ENCODE measurements at regions not wholly inside any gene's neighbourhood (a gene's known extent, or its start where the extent isn't known, plus 50 kb on each side); places are given as distances from the start of the nearest gene placed in this dataset.

DNA sequence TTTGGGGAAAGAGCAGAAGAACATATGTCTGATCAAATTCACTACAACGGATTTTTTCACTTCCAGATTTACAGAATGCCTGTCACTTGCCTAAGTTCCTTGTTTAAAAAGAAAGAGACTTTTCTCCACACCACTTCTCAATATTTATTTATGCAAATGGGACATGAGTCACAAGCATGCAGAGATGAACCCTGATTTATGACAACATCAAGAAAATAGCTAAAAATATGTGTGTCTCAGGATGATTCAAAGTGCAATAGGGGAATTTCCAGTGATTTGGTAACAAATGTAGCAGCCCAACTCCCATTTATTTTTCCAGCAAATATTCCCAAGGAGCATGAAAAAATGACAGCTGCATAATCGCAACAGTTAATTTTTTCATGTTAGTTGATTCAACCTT is 180.4 kb upstream of the FAT1 start:
- H3K4me3 ChIP-seq (ENCODE audit: low read depth, low read length): no peak overlapping the region
- DNase-seq (ENCODE audit: low read depth, low spot score): peak; percentile 78
- in situ Hi-C loops (cut with HindIII; ENCODE audit: low sequenced_read_pairs): no loop called here
- TF ChIP-seq, protein P1, sequence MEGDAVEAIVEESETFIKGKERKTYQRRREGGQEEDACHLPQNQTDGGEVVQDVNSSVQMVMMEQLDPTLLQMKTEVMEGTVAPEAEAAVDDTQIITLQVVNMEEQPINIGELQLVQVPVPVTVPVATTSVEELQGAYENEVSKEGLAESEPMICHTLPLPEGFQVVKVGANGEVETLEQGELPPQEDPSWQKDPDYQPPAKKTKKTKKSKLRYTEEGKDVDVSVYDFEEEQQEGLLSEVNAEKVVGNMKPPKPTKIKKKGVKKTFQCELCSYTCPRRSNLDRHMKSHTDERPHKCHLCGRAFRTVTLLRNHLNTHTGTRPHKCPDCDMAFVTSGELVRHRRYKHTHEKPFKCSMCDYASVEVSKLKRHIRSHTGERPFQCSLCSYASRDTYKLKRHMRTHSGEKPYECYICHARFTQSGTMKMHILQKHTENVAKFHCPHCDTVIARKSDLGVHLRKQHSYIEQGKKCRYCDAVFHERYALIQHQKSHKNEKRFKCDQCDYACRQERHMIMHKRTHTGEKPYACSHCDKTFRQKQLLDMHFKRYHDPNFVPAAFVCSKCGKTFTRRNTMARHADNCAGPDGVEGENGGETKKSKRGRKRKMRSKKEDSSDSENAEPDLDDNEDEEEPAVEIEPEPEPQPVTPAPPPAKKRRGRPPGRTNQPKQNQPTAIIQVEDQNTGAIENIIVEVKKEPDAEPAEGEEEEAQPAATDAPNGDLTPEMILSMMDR (IDR thresholded peaks at IDR 0.05; ENCODE audit: low read depth, low read length): no peak

DNA sequence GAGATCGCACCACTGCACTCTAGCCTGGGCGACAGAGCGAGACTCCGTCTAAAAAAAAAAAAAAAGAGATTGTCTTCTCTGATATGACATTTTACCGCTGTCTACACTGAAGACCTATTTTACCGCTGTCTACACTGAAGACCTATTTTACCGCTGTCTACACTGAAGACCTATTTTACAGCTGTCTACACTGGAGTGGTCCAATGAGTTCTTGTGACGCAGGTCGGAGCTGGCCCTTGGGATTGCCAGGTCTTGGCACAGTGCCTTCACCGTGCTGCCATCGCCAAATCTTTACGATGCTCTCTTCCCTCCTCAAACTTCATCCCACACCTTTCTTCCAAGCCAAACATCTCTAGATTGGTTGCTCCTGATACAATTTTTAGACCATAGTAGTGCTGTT is 183.1 kb upstream of the FAT1 start:
- DNase-seq (ENCODE audit: low read depth, low spot score): no peak
- in situ Hi-C loops (cut with HindIII; ENCODE audit: low sequenced_read_pairs): no loop called here
- TF ChIP-seq, protein P1 (IDR thresholded peaks at IDR 0.05; ENCODE audit: low read depth, low read length): no peak

DNA sequence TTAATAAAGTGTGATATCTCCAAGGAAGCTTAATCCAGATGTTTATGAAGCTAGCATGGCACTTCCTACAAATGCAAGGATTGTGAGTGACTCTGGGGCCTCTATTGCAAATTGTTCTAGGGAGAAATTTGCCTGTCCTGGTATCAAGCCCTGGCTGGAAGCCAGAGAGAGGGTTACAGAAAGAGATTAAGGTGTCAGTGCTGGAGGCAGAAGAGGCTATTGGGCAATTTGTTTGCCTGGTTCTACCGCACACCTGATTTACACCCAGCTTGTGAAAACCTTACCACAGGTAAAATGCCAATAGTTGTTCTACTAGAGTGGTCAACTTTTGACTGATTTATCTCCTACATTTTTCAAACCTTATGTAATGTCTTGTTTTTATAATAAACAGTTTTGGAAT is 186.7 kb upstream of the FAT1 start:
- no peak overlapping the region for H3K4me3 ChIP-seq (ENCODE audit: low read depth, low read length)
- in situ Hi-C loops (cut with HindIII; ENCODE audit: low sequenced_read_pairs): no loop called here
- no peak for DNase-seq (ENCODE audit: low read depth, low spot score)
- TF ChIP-seq, protein P1 (IDR thresholded peaks at IDR 0.05; ENCODE audit: low read depth, low read length): no peak

More for the DNA sequence above, 183.1 kb upstream of the FAT1 start:
- H3K4me3 ChIP-seq (ENCODE audit: low read depth, low read length): no peak overlapping the region

DNA sequence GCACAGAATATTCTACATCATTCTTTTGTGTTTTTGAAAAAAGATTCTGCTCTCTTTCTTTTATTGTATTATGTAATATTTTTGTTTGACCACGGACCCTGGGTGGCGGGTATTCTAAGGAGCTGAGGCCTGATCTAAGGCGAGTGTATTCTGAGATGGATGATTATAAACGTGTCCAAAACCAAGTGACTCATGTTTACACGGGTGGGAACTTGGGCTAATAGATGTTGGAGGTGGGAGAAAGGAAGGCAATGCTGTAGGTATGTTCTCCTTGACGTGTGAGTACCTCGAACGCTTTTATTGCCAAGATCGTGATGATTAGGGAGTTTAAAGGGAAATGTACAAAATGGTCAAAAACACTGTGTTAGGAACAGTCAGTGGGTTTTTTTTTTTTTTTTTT is 188.9 kb upstream of the FAT1 start:
- no peak for DNase-seq (ENCODE audit: low read depth, low spot score)
- H3K4me3 ChIP-seq (ENCODE audit: low read depth, low read length): no peak overlapping the region
- in situ Hi-C loops (cut with HindIII; ENCODE audit: low sequenced_read_pairs): no loop called here
- TF ChIP-seq, protein P1 (IDR thresholded peaks at IDR 0.05; ENCODE audit: low read depth, low read length): no peak

DNA sequence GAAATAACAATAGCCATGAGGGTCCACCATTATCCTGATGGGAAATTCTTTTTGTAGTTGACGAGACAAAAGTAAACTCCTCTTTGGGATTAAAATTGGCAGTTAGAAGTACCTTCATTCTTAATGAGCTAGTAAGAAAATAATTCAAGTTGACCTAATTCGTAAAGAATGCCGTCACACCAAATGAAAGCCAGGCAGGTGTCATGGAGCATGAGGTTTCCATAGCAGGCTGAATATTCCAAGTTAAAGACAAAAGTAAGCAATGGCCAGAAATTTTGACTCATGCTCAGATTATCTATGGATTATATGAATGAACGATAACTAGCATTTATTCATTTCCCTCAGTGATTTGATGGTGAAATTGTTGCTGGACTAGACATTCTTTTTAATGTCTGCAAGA is 192.2 kb upstream of the FAT1 start:
- TF ChIP-seq, protein P1 (IDR thresholded peaks at IDR 0.05; ENCODE audit: low read depth, low read length): no peak
- in situ Hi-C loops (cut with HindIII; ENCODE audit: low sequenced_read_pairs): no loop called here
- no peak for DNase-seq (ENCODE audit: low read depth, low spot score)
- no peak overlapping the region for H3K4me3 ChIP-seq (ENCODE audit: low read depth, low read length)

DNA sequence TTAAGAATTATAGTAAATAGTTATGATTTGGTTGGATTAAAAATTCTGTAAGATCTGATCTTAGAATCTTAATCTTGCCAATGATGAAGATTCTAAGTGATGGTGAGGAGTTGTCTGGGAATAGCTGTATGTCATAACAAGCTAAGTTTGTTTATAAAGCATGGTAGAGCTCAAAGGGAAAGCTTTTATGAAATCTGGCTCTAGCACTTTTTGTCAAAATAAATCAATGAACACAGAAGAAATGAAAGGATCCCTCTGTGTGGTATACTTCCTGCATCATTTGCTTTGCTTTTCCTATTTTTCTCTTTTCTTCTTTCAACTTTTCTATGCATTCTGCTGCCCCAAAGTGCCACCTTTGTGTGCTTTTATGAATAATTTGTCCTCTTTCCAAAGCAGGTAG is 193.5 kb upstream of the FAT1 start:
- no peak overlapping the region for H3K4me3 ChIP-seq (ENCODE audit: low read depth, low read length)
- no peak for DNase-seq (ENCODE audit: low read depth, low spot score)
- in situ Hi-C loops (cut with HindIII; ENCODE audit: low sequenced_read_pairs): no loop called here

More for the DNA sequence above, 193.5 kb upstream of the FAT1 start:
- TF ChIP-seq, protein P1 (IDR thresholded peaks at IDR 0.05; ENCODE audit: low read depth, low read length): no peak

All from astrocyte of the spinal cord (primary cell).